ENCODE measurements at regions not wholly inside any gene's neighbourhood (a gene's known extent, or its start where the extent isn't known, plus 50 kb on each side); places are given as distances from the start of the nearest gene placed in this dataset.
"Not testable (repeated sequence)": the region's sequence is repeated elsewhere in the genome, so short reads cannot be mapped to it uniquely, and the experiment has no call there.

DNA sequence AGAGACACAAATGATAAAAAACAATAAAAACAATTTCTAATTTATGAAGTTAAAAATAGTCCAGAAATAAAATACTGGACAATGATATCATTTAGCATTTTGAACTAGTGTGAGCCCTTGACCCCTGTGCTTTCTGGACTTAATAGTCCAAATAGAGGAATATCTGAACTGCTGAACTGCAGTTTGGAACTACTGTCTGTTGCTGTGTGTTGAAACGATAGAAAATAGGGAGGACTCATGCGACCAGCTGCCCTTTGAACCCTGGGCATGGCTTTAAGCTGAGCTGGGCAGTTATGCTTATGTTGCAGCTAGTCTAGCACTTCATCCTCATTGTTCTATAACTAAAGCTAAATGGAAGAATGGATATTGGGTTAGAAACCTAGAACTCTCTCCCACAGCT is 99.5 kb downstream of the FMR1NB start:
- H3K36me3 ChIP-seq (ENCODE audit: insufficient read depth, low read length), result no peaks in the 10 kb centered on the region
- H2AFZ ChIP-seq (ENCODE audit: low read depth, low read length), result no peak overlapping the region
- H3K9ac ChIP-seq (ENCODE audit: low read depth, low read length), result no peak overlapping the region
- 0 out of 2 replicates have a peak, but pooled peaks cover 4% of the 10 kb centered on the region for H3K4me1 ChIP-seq (ENCODE audit: insufficient read depth, low read length)
- no peaks in the 10 kb centered on the region for H3K27me3 ChIP-seq (ENCODE audit: insufficient read depth, low read length, poor library complexity)
- H3K79me2 ChIP-seq (ENCODE audit: insufficient read depth, low read length), result no peaks in the 10 kb centered on the region
- no peaks in the 10 kb centered on the region for H3K9me3 ChIP-seq (ENCODE audit: insufficient read depth, low read length, severe bottlenecking)
- no peak overlapping the region for H3K27ac ChIP-seq (ENCODE audit: low read length)
- ATAC-seq (ENCODE audit: insufficient read depth, low read depth), result no peak
- H3K4me2 ChIP-seq (ENCODE audit: insufficient read depth, low read length), result no peak overlapping the region
- no peak overlapping the region for H3K4me3 ChIP-seq (ENCODE audit: low read depth in 1 of 2, low read length in 2 of 2)
- TF ChIP-seq, protein P1, sequence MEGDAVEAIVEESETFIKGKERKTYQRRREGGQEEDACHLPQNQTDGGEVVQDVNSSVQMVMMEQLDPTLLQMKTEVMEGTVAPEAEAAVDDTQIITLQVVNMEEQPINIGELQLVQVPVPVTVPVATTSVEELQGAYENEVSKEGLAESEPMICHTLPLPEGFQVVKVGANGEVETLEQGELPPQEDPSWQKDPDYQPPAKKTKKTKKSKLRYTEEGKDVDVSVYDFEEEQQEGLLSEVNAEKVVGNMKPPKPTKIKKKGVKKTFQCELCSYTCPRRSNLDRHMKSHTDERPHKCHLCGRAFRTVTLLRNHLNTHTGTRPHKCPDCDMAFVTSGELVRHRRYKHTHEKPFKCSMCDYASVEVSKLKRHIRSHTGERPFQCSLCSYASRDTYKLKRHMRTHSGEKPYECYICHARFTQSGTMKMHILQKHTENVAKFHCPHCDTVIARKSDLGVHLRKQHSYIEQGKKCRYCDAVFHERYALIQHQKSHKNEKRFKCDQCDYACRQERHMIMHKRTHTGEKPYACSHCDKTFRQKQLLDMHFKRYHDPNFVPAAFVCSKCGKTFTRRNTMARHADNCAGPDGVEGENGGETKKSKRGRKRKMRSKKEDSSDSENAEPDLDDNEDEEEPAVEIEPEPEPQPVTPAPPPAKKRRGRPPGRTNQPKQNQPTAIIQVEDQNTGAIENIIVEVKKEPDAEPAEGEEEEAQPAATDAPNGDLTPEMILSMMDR (IDR thresholded peaks at IDR 0.05; ENCODE audit: borderline replicate concordance, extremely low read depth, low read length, poor library complexity, severe bottlenecking), result no peak
- TF ChIP-seq EZH2 (IDR thresholded peaks at IDR 0.05; ENCODE audit: borderline replicate concordance, low read depth, low read length, severe bottlenecking), result no peak
- no peak for DNase-seq
- H4K20me1 ChIP-seq (ENCODE audit: insufficient read depth, low read length), result no peaks in the 10 kb centered on the region

DNA sequence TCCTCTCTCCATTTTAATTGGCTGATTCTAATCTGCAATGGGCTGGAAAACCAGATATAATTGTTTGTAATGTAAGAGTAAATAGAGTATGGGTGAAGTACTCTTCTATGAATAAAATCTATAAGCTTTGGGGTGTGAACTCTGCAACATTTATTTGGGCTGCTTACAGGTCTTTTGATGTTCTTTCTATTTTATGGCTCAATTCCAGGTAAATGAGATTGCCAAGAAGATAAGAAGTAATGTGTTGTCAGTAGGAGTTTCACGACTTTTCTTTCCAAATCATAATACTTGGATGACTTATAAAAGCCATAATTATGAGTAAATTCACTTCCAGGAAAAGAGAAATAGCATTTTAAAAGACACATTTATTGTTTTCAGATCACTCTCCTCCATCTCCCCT is 103.5 kb downstream of the FMR1NB start:
- Histone ChIP-seq H3K4me3 (ENCODE audit: low read depth in 1 of 2, low read length in 2 of 2) (no peak overlapping the region), H3K27me3 (ENCODE audit: insufficient read depth, low read length, poor library complexity) (no peaks in the 10 kb centered on the region), H3K4me2 (ENCODE audit: insufficient read depth, low read length) (no peak overlapping the region), H3K9me3 (ENCODE audit: insufficient read depth, low read length, severe bottlenecking) (no peaks in the 10 kb centered on the region), H3K4me1 (ENCODE audit: insufficient read depth, low read length) (0 out of 2 replicates have a peak, but pooled peaks cover 4% of the 10 kb centered on the region), H4K20me1 (ENCODE audit: insufficient read depth, low read length) (no peaks in the 10 kb centered on the region), H2AFZ (ENCODE audit: low read depth, low read length) (no peak overlapping the region), H3K27ac (ENCODE audit: low read length) (no peak overlapping the region), H3K9ac (ENCODE audit: low read depth, low read length) (no peak overlapping the region), H3K79me2 (ENCODE audit: insufficient read depth, low read length) (no peaks in the 10 kb centered on the region), H3K36me3 (ENCODE audit: insufficient read depth, low read length) (no peaks in the 10 kb centered on the region)
- no peak for DNase-seq
- no peak for ATAC-seq (ENCODE audit: insufficient read depth, low read depth)
- TF ChIP-seq EZH2 (IDR thresholded peaks at IDR 0.05; ENCODE audit: borderline replicate concordance, low read depth, low read length, severe bottlenecking), result no peak

DNA sequence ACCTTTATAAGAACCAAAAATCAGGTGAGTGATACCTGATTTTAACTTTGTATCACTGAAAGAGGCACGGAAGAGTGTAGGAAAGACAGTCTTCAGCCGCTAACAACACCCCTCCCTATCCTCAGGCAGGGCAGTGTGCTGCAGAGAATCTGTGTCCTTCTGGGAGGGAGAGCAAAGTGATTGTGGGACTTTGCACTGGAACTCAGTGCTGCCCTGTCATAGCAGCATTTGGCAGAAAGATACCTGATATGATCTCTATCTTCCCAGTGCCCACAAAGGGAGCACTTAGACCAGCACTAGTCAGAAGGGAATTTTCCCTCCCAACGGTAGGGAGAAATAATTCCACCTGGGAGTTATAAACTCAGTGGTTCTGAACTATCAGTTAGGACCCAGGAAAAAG is 139.0 kb downstream of the FMR1NB start:
- Histone ChIP-seq H3K4me2 (ENCODE audit: insufficient read depth, low read length) (no peak overlapping the region), H3K9me3 (ENCODE audit: insufficient read depth, low read length, severe bottlenecking) (peaks cover 7% of the 10 kb centered on the region), H3K4me1 (ENCODE audit: insufficient read depth, low read length) (no peaks in the 10 kb centered on the region), H4K20me1 (ENCODE audit: insufficient read depth, low read length) (no peaks in the 10 kb centered on the region), H3K27me3 (ENCODE audit: insufficient read depth, low read length, poor library complexity) (no peaks in the 10 kb centered on the region), H3K79me2 (ENCODE audit: insufficient read depth, low read length) (no peaks in the 10 kb centered on the region), H3K9ac (ENCODE audit: low read depth, low read length) (no peak overlapping the region), H3K4me3 (ENCODE audit: low read depth in 1 of 2, low read length in 2 of 2) (no peak overlapping the region), H3K27ac (ENCODE audit: low read length) (no peak overlapping the region), H2AFZ (ENCODE audit: low read depth, low read length) (no peak overlapping the region), H3K36me3 (ENCODE audit: insufficient read depth, low read length) (no peaks in the 10 kb centered on the region)
- DNase-seq (no peak), ATAC-seq (ENCODE audit: insufficient read depth, low read depth) (no peak)
- TF ChIP-seq, protein P1 (IDR thresholded peaks at IDR 0.05; ENCODE audit: borderline replicate concordance, extremely low read depth, low read length, poor library complexity, severe bottlenecking), result no peak
- TF ChIP-seq EZH2 (IDR thresholded peaks at IDR 0.05; ENCODE audit: borderline replicate concordance, low read depth, low read length, severe bottlenecking), result no peak

DNA sequence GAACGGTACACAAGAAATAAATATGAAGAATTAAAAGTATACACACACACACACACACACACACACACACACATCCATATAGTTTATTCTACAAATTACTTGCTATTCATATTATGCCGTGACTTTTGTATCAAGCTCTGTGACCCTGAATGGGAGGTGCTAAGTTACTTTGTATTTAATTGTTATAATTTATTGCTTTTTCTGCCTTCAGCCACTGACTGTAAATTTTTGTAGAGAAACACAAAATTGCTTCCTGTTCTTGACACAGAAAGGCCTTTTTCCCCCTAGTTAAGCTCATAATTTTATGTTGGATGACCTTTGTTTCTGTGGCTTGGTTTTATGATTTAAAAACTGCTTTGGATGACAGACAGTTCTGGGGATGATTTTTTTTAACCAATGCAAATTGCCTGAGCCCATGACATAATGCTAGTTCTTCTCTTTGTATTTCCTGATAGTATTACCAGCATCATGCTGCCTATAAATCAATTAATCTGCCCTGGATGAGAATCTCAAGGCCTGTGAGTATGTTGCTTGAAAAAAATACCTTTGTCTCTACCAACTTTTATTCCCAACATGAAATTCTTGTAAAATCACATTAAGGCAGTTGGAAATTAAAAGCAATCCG is 140.0 kb downstream of the FMR1NB start:
- Histone ChIP-seq H2AFZ (ENCODE audit: low read depth, low read length) (no peak overlapping the region), H4K20me1 (ENCODE audit: insufficient read depth, low read length) (no peaks in the 10 kb centered on the region), H3K4me1 (ENCODE audit: insufficient read depth, low read length) (no peaks in the 10 kb centered on the region), H3K4me3 (ENCODE audit: low read depth in 1 of 2, low read length in 2 of 2) (no peak overlapping the region), H3K4me2 (ENCODE audit: insufficient read depth, low read length) (no peak overlapping the region), H3K9me3 (ENCODE audit: insufficient read depth, low read length, severe bottlenecking) (peaks cover 7% of the 10 kb centered on the region), H3K27me3 (ENCODE audit: insufficient read depth, low read length, poor library complexity) (no peaks in the 10 kb centered on the region), H3K36me3 (ENCODE audit: insufficient read depth, low read length) (no peaks in the 10 kb centered on the region), H3K27ac (ENCODE audit: low read length) (no peak overlapping the region), H3K79me2 (ENCODE audit: insufficient read depth, low read length) (no peaks in the 10 kb centered on the region), H3K9ac (ENCODE audit: low read depth, low read length) (no peak overlapping the region)
- DNase-seq, result no peak
- TF ChIP-seq EZH2 (IDR thresholded peaks at IDR 0.05; ENCODE audit: borderline replicate concordance, low read depth, low read length, severe bottlenecking), result no peak
- TF ChIP-seq, protein P1 (IDR thresholded peaks at IDR 0.05; ENCODE audit: borderline replicate concordance, extremely low read depth, low read length, poor library complexity, severe bottlenecking), result no peak
- no peak for ATAC-seq (ENCODE audit: insufficient read depth, low read depth)

DNA sequence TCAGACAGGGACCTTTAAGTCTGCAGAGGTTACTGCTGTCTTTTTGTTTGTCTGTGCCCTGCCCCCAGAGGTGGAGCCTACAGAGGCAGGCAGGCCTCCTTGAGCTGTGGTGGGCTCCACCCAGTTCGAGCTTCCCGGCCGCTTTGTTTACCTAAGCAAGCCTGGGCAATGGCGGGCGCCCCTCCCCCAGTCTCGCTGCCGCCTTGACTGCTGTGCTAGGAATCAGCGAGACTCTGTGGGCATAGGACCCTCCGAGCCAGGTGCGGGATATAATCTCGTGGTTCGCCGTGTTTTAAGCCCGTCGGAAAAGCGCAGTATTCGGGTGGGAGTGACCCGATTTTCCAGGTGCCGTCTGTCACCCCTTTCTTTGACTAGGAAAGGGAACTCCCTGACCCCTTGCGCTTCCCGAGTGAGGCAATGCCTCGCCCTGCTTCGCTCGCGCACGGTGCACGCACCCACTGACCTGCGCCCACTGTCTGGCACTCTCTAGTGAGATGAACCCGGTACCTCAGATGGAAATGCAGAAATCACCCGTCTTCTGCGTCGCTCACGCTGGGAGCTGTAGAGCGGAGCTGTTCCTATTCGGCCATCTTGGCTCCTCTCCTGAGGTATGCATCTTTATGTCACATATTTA is 147.9 kb downstream of the FMR1NB start:
- not testable (repeated sequence) for H3K9ac ChIP-seq (ENCODE audit: low read depth, low read length); H4K20me1 ChIP-seq (ENCODE audit: insufficient read depth, low read length); H3K4me2 ChIP-seq (ENCODE audit: insufficient read depth, low read length); H3K79me2 ChIP-seq (ENCODE audit: insufficient read depth, low read length); H3K4me1 ChIP-seq (ENCODE audit: insufficient read depth, low read length); H3K4me3 ChIP-seq (ENCODE audit: low read depth in 1 of 2, low read length in 2 of 2); H2AFZ ChIP-seq (ENCODE audit: low read depth, low read length); H3K27me3 ChIP-seq (ENCODE audit: insufficient read depth, low read length, poor library complexity); DNase-seq; H3K9me3 ChIP-seq (ENCODE audit: insufficient read depth, low read length, severe bottlenecking); H3K27ac ChIP-seq (ENCODE audit: low read length); ATAC-seq (ENCODE audit: insufficient read depth, low read depth); H3K36me3 ChIP-seq (ENCODE audit: insufficient read depth, low read length)

Measured in DND-41 (cell line).